ENCODE measurements at regions not wholly inside any gene's neighbourhood (a gene's known extent, or its start where the extent isn't known, plus 50 kb on each side); places are given as distances from the start of the nearest gene placed in this dataset.

DNA sequence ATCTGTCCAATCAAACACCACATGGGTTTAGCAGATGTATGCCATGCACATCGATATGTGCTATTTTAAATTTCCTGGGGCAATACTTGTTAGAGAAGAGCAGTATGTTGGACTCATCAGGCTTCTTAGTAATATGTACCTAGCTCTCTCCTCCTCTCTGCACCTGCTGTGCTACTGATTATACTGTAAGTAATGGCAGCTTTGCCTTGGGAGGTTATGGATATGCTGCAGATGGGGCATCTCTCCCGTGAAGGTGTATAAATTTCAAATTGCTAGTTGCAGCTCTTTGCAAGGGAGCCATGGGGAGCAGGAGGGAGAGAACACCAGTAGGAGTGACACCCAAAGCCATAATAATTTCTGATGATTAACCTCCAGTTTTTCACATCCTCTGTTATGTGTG is 101.5 kb downstream of the SPATA31D1 start:
- TF ChIP-seq, protein P1, sequence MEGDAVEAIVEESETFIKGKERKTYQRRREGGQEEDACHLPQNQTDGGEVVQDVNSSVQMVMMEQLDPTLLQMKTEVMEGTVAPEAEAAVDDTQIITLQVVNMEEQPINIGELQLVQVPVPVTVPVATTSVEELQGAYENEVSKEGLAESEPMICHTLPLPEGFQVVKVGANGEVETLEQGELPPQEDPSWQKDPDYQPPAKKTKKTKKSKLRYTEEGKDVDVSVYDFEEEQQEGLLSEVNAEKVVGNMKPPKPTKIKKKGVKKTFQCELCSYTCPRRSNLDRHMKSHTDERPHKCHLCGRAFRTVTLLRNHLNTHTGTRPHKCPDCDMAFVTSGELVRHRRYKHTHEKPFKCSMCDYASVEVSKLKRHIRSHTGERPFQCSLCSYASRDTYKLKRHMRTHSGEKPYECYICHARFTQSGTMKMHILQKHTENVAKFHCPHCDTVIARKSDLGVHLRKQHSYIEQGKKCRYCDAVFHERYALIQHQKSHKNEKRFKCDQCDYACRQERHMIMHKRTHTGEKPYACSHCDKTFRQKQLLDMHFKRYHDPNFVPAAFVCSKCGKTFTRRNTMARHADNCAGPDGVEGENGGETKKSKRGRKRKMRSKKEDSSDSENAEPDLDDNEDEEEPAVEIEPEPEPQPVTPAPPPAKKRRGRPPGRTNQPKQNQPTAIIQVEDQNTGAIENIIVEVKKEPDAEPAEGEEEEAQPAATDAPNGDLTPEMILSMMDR (IDR thresholded peaks at IDR 0.05; ENCODE audit: borderline replicate concordance, extremely low read depth, low read length, poor library complexity, severe bottlenecking): no peak
- TF ChIP-seq EZH2 (IDR thresholded peaks at IDR 0.05; ENCODE audit: borderline replicate concordance, low read depth, low read length, severe bottlenecking): no peak
